NCI-H748 (cell line): ENCODE measurements at regions not wholly inside any gene's neighbourhood (a gene's known extent, or its start where the extent isn't known, plus 50 kb on each side); places are given as distances from the start of the nearest gene placed in this dataset.
"Not testable (repeated sequence)": the region's sequence is repeated elsewhere in the genome, so short reads cannot be mapped to it uniquely, and the experiment has no call there.

Experiments used
- DNase-seq: peaks from one replicate; lab custom pipeline; 2025; ENCODE audit not compliant: unreplicated experiment; lab: John Stamatoyannopoulos, UW

GRCh38 chr18:14190776-14191442, 58.7 kb upstream of the ZNF519 start:
- DNase-seq = not testable (repeated sequence)

- DNase-seq = no peak
These were observed 57.6 kb upstream of the ZNF519 start for GRCh38 chr18:14189858-14190257.

- DNase-seq = not testable (repeated sequence)
These were observed 56.6 kb upstream of the ZNF519 start for GRCh38 chr18:14188751-14189406.
